K562 (cell line): ENCODE measurements at regions not wholly inside any gene's neighbourhood (a gene's known extent, or its start where the extent isn't known, plus 50 kb on each side); places are given as distances from the start of the nearest gene placed in this dataset.

Source experiments
- ATAC-seq: fragments of 200-7000 bp; cut with Tn5 transposase; 3 replicates; pipeline ENCODE4 v1.9.1; 2020; ENCODE audit warnings: moderate library complexity
- BruUV-seq: library from RNA; stranded (reverse); fragments of 400-500 nt; replicated peaks from 2 replicates; lab custom pipeline; 2021; lab: Mats Ljungman, UMichigan
- CTCF ChIA-PET: fragments of 300-600 bp; formaldehyde crosslinking; extraction: SDS; loops from one replicate; lab custom pipeline; 2021; ENCODE audit warnings: low intra/inter-chr PET ratio; lab: Yijun Ruan, JAX
- POLR2A ChIA-PET: fragments of 300-600, 350-650 bp; sonication (Branson Sonifier 250); formaldehyde crosslinking; extraction: SDS; loops from one replicate; lab custom pipeline; 2021; ENCODE audit warnings: antibody characterized with exemption, inconsistent platforms; lab: Yijun Ruan, JAX
- DNase-seq, 4 experiments: peaks; one replicate each; pipeline versions ENCODE4 v3.0.0 to v3.0.0-alpha.2; 2011 to 2018; ENCODE audit warnings: low spot score in 3 of 4, mixed read lengths in 3 of 4; ENCODE audit errors: extremely low read depth in 1 of 4
- FAIRE-seq: peaks from 2 replicates; lab custom pipeline; 2011; peaks lifted over from hg19 to GRCh38; lab: Jason Lieb, UNC
- H2AFZ ChIP-seq: 2 replicates; pipeline ENCODE4 v1.6.0; 2011; ENCODE audit warnings: low read depth, low read length, control low read depth, inconsistent platforms
- H3K27ac ChIP-seq: fragments of 200-600 bp; 3 replicates; pipeline ENCODE4 v1.8.0; 2011; ENCODE audit warnings: low read depth, mild to moderate bottlenecking, control low read depth, inconsistent platforms, low read length, moderate library complexity, mixed read lengths; ENCODE audit errors: extremely low read depth
- H3K27me3 ChIP-seq, 2 experiments: fragments of 300-600 bp in 1 of 2; 2 replicates in 1 of 2; 3 replicates in 1 of 2; pipeline versions ENCODE4 v1.6.0 to v1.8.0; 2011; ENCODE audit warnings: inconsistent platforms in 2 of 2, low read length in 2 of 2, mild to moderate bottlenecking in 1 of 2, mixed read lengths in 1 of 2, moderate library complexity in 1 of 2; ENCODE audit not compliant: control insufficient read depth in 2 of 2, insufficient read depth in 2 of 2
- H3K36me3 ChIP-seq: fragments of 300-600 bp; 3 replicates; pipeline ENCODE4 v1.8.0; 2011; ENCODE audit warnings: mild to moderate bottlenecking, low read length, inconsistent platforms; ENCODE audit not compliant: control insufficient read depth, insufficient read depth
- H3K4me1 ChIP-seq, 2 experiments: fragments of 200-600 bp in 1 of 2; replicated peaks in 1 of 2; 2 replicates in 1 of 2; 3 replicates in 1 of 2; pipeline versions ENCODE4 v1.5.1 to v1.8.0; 2011; ENCODE audit warnings: inconsistent platforms in 2 of 2, low read length in 2 of 2, mild to moderate bottlenecking in 1 of 2, mixed read lengths in 1 of 2, moderate library complexity in 1 of 2; ENCODE audit not compliant: control insufficient read depth in 2 of 2, insufficient read depth in 2 of 2
- H3K4me2 ChIP-seq: 2 replicates; pipeline ENCODE4 v1.6.1; 2011; ENCODE audit warnings: low read length, control low read depth, inconsistent platforms, mixed read lengths; ENCODE audit not compliant: insufficient read depth
- H3K4me3 ChIP-seq: fragments of 200-600 bp; sonication (generic), shearing (Covaris generic); 2 replicates; pipeline ENCODE4 v1.5.1; 2016; ENCODE audit warnings: control low read depth, inconsistent platforms
- H3K79me2 ChIP-seq: fragments of 200-600 bp; 3 replicates; pipeline ENCODE4 v1.8.0; 2011; ENCODE audit warnings: low read length, inconsistent platforms; ENCODE audit not compliant: control insufficient read depth, insufficient read depth
- H3K9ac ChIP-seq, 2 experiments: 2 replicates each; pipeline versions ENCODE4 v1.6.0 to v1.6.1; 2011; ENCODE audit warnings: low read depth in 2 of 2, low read length in 2 of 2, control low read depth in 1 of 2, inconsistent platforms in 1 of 2, mild to moderate bottlenecking in 1 of 2, mixed read lengths in 1 of 2; ENCODE audit not compliant: insufficient read depth in 1 of 2
- H3K9me1 ChIP-seq: one replicate; pipeline ENCODE4 v1.6.0; 2011; ENCODE audit warnings: inconsistent platforms, mild to moderate bottlenecking, low read length, moderate library complexity; ENCODE audit not compliant: control insufficient read depth, insufficient read depth
- H3K9me3 ChIP-seq: replicated peaks from 2 replicates; pipeline ENCODE4 v1.5.1; 2011; ENCODE audit warnings: low read depth, low read length, inconsistent platforms; ENCODE audit not compliant: control insufficient read depth, insufficient read depth
- H4K20me1 ChIP-seq: replicated peaks from 2 replicates; pipeline ENCODE4 v1.6.1; 2011; ENCODE audit warnings: low read length, inconsistent platforms, mixed read lengths; ENCODE audit not compliant: control insufficient read depth, insufficient read depth
- CBX8 ChIP-seq: fragments of 200-600 bp; sonication (generic); IDR thresholded peaks from 2 replicates; pipeline ENCODE4 v1.6.1; 2012; ENCODE audit warnings: borderline replicate concordance, mixed run types, low read depth, mild to moderate bottlenecking, moderate library complexity, mixed read lengths, low read length, control low read depth, inconsistent platforms; ENCODE audit not compliant: poor library complexity, severe bottlenecking; ENCODE audit errors: extremely low read depth
- MIER1 ChIP-seq: fragments of 450-650 bp; IDR thresholded peaks from 2 replicates; pipeline ENCODE4 v1.6.1; 2016; ENCODE audit warnings: antibody characterized with exemption, mild to moderate bottlenecking, low read depth
- TAF9B ChIP-seq: fragments of 450-650 bp; IDR thresholded peaks from 2 replicates; pipeline ENCODE4 v1.6.1; 2018; ENCODE audit warnings: mild to moderate bottlenecking; ENCODE audit not compliant: partially characterized antibody
- ZNF217 ChIP-seq: sonication (generic); formaldehyde crosslinking; IDR thresholded peaks from 2 replicates; pipeline ENCODE4 v1.8.0; 2022; ENCODE audit warnings: mild to moderate bottlenecking, missing genetic modification reagents
- WGBS: fragments of 100-300 bp; shearing (Covaris generic); methylation state at CpG from one replicate; pipeline ENCODE4 v1.1.6; 2016; ENCODE audit warnings: low coverage, mixed read lengths; ENCODE audit not compliant: insufficient coverage; ENCODE audit errors: missing lambda C conversion rate; 5-methylcytosine and 5-hydroxymethylcytosine counted together
- in situ Hi-C: fragments of 300-500 bp; cut with MboI; formaldehyde crosslinking; loops from 4 replicates; pipeline ENCODE4 v1.15.0; 2018; ENCODE audit warnings: inconsistent platforms, mixed read lengths
- intact Hi-C: fragments of 100-400 bp; cut with micrococcal nuclease; formaldehyde crosslinking; loops from 2 replicates; pipeline ENCODE4 v1.14.2; 2022
- TF ChIP-seq, protein P1 (sequence below): sonication (generic); formaldehyde crosslinking; IDR thresholded peaks from 2 replicates; pipeline ENCODE4 v1.8.1; 2023; ENCODE audit warnings: missing genetic modification reagents, mild to moderate bottlenecking, borderline replicate concordance
- TF ChIP-seq, protein P2 (sequence below): sonication (generic); formaldehyde crosslinking; IDR thresholded peaks from 2 replicates; pipeline ENCODE4 v1.8.1; 2023; ENCODE audit warnings: mild to moderate bottlenecking, missing genetic modification reagents
- TF ChIP-seq, protein P3 (sequence below): fragments of 250-450 bp; sonication (Bioruptor Pico); IDR thresholded peaks from 2 replicates; pipeline ENCODE4 v1.8.0; 2022; ENCODE audit warnings: moderate library complexity, mild to moderate bottlenecking, inconsistent platforms
- TF ChIP-seq, protein P4 (sequence below): sonication (generic); formaldehyde crosslinking; IDR thresholded peaks from 2 replicates; pipeline ENCODE4 v1.5.0; 2020; ENCODE audit warnings: missing genetic modification reagents

DNA sequence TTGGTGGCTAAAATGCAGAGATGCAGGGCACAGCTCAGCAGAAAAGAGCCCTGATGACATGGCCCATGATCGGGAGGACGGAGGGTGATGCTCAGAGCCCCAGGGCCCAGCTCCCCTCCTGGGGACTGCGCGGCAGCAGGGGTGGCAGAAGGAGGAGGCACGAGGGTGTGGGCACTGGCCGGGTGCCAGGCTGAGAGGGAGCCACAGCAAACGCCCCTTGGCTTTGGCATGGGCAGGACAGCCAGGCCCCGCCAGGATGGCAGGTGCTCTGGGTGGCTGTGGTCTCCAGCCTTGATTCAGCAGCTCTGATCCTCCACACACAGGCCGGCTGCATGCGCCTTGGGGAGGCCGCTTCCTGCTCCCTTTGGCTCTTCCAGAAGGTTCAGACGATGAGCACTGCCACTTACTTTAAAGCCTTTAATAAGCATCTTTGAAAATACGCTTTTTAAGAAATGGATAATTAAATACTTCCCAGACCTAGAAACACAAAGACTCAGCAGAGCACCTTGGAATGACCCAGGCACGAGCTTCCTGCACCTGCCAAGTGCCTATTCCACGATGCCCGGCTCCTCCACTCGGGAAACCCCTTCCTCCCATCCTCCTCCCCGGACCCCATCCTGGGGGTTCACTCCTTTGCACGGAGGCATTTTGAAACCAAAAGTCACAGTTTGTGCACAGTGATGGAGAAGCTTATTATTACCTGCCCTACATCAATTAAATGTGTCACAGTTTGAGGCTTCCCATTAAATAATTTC lies 78.5 kb upstream of the SNTG2 start:
- Histone ChIP-seq H3K36me3 (no peaks in the 10 kb centered on the region), H3K79me2 (no peaks in the 10 kb centered on the region), H2AFZ (no peak overlapping the region), H3K9me3 (no peaks in the 10 kb centered on the region), H3K27me3 (peaks cover 11 to 82% of the 10 kb centered on the region in 2 experiments; a peak in 4 of 5 replicates), H3K4me3 (no peak overlapping the region), H4K20me1 (no peaks in the 10 kb centered on the region), H3K9ac (no peak overlapping the region; a peak in 1 of 4 replicates), H3K27ac (no peak overlapping the region), H3K4me1 (no peaks in the 10 kb centered on the region), H3K4me2 (no peak overlapping the region), H3K9me1 (no peaks in the 10 kb centered on the region)
- in situ Hi-C loops = no loop called here
- intact Hi-C loops = no loop called here
- BruUV-seq = no TSS peak
- ATAC-seq = no peak
- ChIA-PET POLR2A (interaction anchor here (1.0 kb wide), 1 partner anchor 156 kb away, joined by 3 read pairs; no protein-coding TSS in a partner anchor), CTCF (no interaction called here)
- TF ChIP-seq, protein P1, sequence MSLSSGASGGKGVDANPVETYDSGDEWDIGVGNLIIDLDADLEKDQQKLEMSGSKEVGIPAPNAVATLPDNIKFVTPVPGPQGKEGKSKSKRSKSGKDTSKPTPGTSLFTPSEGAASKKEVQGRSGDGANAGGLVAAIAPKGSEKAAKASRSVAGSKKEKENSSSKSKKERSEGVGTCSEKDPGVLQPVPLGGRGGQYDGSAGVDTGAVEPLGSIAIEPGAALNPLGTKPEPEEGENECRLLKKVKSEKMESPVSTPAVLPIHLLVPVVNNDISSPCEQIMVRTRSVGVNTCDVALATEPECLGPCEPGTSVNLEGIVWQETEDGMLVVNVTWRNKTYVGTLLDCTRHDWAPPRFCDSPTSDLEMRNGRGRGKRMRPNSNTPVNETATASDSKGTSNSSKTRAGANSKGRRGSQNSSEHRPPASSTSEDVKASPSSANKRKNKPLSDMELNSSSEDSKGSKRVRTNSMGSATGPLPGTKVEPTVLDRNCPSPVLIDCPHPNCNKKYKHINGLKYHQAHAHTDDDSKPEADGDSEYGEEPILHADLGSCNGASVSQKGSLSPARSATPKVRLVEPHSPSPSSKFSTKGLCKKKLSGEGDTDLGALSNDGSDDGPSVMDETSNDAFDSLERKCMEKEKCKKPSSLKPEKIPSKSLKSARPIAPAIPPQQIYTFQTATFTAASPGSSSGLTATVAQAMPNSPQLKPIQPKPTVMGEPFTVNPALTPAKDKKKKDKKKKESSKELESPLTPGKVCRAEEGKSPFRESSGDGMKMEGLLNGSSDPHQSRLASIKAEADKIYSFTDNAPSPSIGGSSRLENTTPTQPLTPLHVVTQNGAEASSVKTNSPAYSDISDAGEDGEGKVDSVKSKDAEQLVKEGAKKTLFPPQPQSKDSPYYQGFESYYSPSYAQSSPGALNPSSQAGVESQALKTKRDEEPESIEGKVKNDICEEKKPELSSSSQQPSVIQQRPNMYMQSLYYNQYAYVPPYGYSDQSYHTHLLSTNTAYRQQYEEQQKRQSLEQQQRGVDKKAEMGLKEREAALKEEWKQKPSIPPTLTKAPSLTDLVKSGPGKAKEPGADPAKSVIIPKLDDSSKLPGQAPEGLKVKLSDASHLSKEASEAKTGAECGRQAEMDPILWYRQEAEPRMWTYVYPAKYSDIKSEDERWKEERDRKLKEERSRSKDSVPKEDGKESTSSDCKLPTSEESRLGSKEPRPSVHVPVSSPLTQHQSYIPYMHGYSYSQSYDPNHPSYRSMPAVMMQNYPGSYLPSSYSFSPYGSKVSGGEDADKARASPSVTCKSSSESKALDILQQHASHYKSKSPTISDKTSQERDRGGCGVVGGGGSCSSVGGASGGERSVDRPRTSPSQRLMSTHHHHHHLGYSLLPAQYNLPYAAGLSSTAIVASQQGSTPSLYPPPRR (CRISPR knock-in tag) = no peak
- TF ChIP-seq ZNF217 (CRISPR knock-in tag) (no peak), CBX8 (no peak), MIER1 (no peak), TAF9B (no peak)
- TF ChIP-seq, protein P2, sequence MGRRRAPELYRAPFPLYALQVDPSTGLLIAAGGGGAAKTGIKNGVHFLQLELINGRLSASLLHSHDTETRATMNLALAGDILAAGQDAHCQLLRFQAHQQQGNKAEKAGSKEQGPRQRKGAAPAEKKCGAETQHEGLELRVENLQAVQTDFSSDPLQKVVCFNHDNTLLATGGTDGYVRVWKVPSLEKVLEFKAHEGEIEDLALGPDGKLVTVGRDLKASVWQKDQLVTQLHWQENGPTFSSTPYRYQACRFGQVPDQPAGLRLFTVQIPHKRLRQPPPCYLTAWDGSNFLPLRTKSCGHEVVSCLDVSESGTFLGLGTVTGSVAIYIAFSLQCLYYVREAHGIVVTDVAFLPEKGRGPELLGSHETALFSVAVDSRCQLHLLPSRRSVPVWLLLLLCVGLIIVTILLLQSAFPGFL (CRISPR knock-in tag) = no peak
- TF ChIP-seq, protein P3, sequence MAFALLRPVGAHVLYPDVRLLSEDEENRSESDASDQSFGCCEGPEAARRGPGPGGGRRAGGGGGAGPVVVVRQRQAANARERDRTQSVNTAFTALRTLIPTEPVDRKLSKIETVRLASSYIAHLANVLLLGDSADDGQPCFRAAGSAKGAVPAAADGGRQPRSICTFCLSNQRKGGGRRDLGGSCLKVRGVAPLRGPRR (CRISPR knock-in tag) = no peak
- TF ChIP-seq, protein P4, sequence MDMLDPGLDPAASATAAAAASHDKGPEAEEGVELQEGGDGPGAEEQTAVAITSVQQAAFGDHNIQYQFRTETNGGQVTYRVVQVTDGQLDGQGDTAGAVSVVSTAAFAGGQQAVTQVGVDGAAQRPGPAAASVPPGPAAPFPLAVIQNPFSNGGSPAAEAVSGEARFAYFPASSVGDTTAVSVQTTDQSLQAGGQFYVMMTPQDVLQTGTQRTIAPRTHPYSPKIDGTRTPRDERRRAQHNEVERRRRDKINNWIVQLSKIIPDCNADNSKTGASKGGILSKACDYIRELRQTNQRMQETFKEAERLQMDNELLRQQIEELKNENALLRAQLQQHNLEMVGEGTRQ = no peak
- no peak for FAIRE-seq
- DNase-seq = no peak
- WGBS = 5% methylated on average over 19 of the region's 19 CpGs
